ENCODE measurements at regions not wholly inside any gene's neighbourhood (a gene's known extent, or its start where the extent isn't known, plus 50 kb on each side); places are given as distances from the start of the nearest gene placed in this dataset.

- DNase-seq: no peak
These were observed 423.6 kb downstream of the CDH26 start for GRCh38 chr20:60381643-60382400.

- no peak for DNase-seq
These were observed 431.2 kb downstream of the CDH26 start for GRCh38 chr20:60389441-60389840.

GRCh38 chr20:60389882-60390281 is 431.7 kb downstream of the CDH26 start:
- DNase-seq: no peak

GRCh38 chr20:60395991-60396390 is 437.8 kb downstream of the CDH26 start:
- DNase-seq: no peak

- DNase-seq: no peak
These were observed 442.3 kb downstream of the CDH26 start for GRCh38 chr20:60400567-60400966.

GRCh38 chr20:60402189-60403058 is 444.2 kb downstream of the CDH26 start:
- no peak for DNase-seq

- DNase-seq: no peak
These were observed 445.0 kb downstream of the CDH26 start for GRCh38 chr20:60403105-60403741.

- no peak for DNase-seq
These were observed 449.0 kb downstream of the CDH26 start for GRCh38 chr20:60407011-60407771.

GRCh38 chr20:60407938-60408337 is 449.7 kb downstream of the CDH26 start:
- DNase-seq: no peak

- no peak for DNase-seq
These were observed 450.2 kb downstream of the CDH26 start for GRCh38 chr20:60408435-60408834.

GRCh38 chr20:60410618-60411264 is 452.5 kb downstream of the CDH26 start:
- no peak for DNase-seq

GRCh38 chr20:60411813-60412212 is 453.6 kb downstream of the CDH26 start:
- no peak for DNase-seq

- DNase-seq: no peak
These were observed 462.5 kb downstream of the CDH26 start for GRCh38 chr20:60420676-60421229.

GRCh38 chr20:60422848-60423247 is 464.6 kb downstream of the CDH26 start:
- DNase-seq: no peak

GRCh38 chr20:60424267-60424902 is 466.2 kb downstream of the CDH26 start:
- no peak for DNase-seq

- DNase-seq: no peak
These were observed 469.3 kb downstream of the CDH26 start for GRCh38 chr20:60427516-60427915.

- DNase-seq: no peak
These were observed 470.4 kb downstream of the CDH26 start for GRCh38 chr20:60428651-60429050.

GRCh38 chr20:60430516-60431001 is 472.3 kb downstream of the CDH26 start:
- no peak for DNase-seq

GRCh38 chr20:60431349-60431748 is 473.1 kb downstream of the CDH26 start:
- DNase-seq: no peak

- DNase-seq: no peak
These were observed 479.2 kb downstream of the CDH26 start for GRCh38 chr20:60437418-60437817.

Measured in suppressor macrophage (primary cell).